Caco-2 (cell line): ENCODE measurements at regions not wholly inside any gene's neighbourhood (a gene's known extent, or its start where the extent isn't known, plus 50 kb on each side); places are given as distances from the start of the nearest gene placed in this dataset.

Source experiments
- BruUV-seq: library from RNA; stranded (reverse); fragments of 400-500 nt; replicated peaks from 2 replicates; lab custom pipeline; 2021; lab: Mats Ljungman, UMichigan
- CTCF ChIA-PET: fragments of 300-600 bp; sonication (Branson Sonifier 250); formaldehyde crosslinking; loops from one replicate; lab custom pipeline; 2022; ENCODE audit warnings: antibody characterized with exemption; lab: Charles Lee
- POLR2A ChIA-PET: fragments of 300-600 bp; sonication (Branson Sonifier 250); formaldehyde crosslinking; loops from one replicate; lab custom pipeline; 2022; ENCODE audit warnings: antibody characterized with exemption; lab: Charles Lee
- DNase-seq, 2 experiments: peaks; one replicate each; pipeline versions ENCODE4 v3.0.0 to v3.0.0-alpha.2; 2020 to 2022
- H3K27me3 ChIP-seq: replicated peaks from 2 replicates; pipeline ENCODE4 v1.6.0; 2011; ENCODE audit warnings: low read length; ENCODE audit not compliant: control insufficient read depth, insufficient read depth
- H3K36me3 ChIP-seq: 2 replicates; pipeline ENCODE4 v1.5.1; 2011; ENCODE audit warnings: low read length; ENCODE audit not compliant: control insufficient read depth, insufficient read depth
- H3K4me1 ChIP-seq: fragments of 250-450 bp; sonication (Bioruptor Pico); 2 replicates; pipeline ENCODE4 v1.5.1; 2020; ENCODE audit warnings: mild to moderate bottlenecking
- H3K4me3 ChIP-seq: 2 replicates; pipeline ENCODE4 v1.5.1; 2011; ENCODE audit warnings: low read depth, mild to moderate bottlenecking, control low read depth, low read length
- H3K9me3 ChIP-seq: fragments of 250-450 bp; sonication (Bioruptor Pico); 2 replicates; pipeline ENCODE4 v1.5.1; 2020; ENCODE audit warnings: mild to moderate bottlenecking, moderate library complexity
- H3K27ac Mint-ChIP-seq: one replicate; pipeline ENCODE4 v1.8.0; 2022; ENCODE audit warnings: mixed read lengths; ENCODE audit not compliant: unreplicated experiment
- H3K27me3 Mint-ChIP-seq: one replicate; pipeline ENCODE4 v1.8.0; 2022; ENCODE audit warnings: mixed read lengths; ENCODE audit not compliant: insufficient read depth, unreplicated experiment
- H3K36me3 Mint-ChIP-seq: one replicate; pipeline ENCODE4 v1.8.0; 2022; ENCODE audit warnings: mild to moderate bottlenecking, mixed read lengths; ENCODE audit not compliant: insufficient read depth, unreplicated experiment
- H3K4me1 Mint-ChIP-seq: one replicate; pipeline ENCODE4 v1.8.0; 2022; ENCODE audit warnings: low read depth, mixed read lengths; ENCODE audit not compliant: unreplicated experiment
- H3K4me3 Mint-ChIP-seq: one replicate; pipeline ENCODE4 v1.8.0; 2022; ENCODE audit warnings: mild to moderate bottlenecking, moderate library complexity, mixed read lengths; ENCODE audit not compliant: unreplicated experiment
- H3K9me3 Mint-ChIP-seq: one replicate; pipeline ENCODE4 v1.8.0; 2022; ENCODE audit warnings: mixed read lengths; ENCODE audit not compliant: unreplicated experiment
- intact Hi-C: fragments of 100-400 bp; cut with micrococcal nuclease; formaldehyde crosslinking; loops from one replicate; pipeline ENCODE4 v1.10.0; 2022; ENCODE audit not compliant: unreplicated experiment
- TF ChIP-seq, protein P1 (sequence below), 2 experiments: fragments of 200-600 bp in 1 of 2; IDR thresholded peaks; 1 replicate in 1 of 2; 2 replicates in 1 of 2; pipeline versions ENCODE4 v1.5.1 to v1.8.0; 2011 to 2022; ENCODE audit warnings: antibody characterized with exemption in 1 of 2, control low read depth in 1 of 2, inconsistent platforms in 1 of 2, low read depth in 1 of 2, low read length in 1 of 2, mild to moderate bottlenecking in 1 of 2, moderate library complexity in 1 of 2; ENCODE audit not compliant: insufficient read depth in 1 of 2, severe bottlenecking in 1 of 2, unreplicated experiment in 1 of 2

DNA sequence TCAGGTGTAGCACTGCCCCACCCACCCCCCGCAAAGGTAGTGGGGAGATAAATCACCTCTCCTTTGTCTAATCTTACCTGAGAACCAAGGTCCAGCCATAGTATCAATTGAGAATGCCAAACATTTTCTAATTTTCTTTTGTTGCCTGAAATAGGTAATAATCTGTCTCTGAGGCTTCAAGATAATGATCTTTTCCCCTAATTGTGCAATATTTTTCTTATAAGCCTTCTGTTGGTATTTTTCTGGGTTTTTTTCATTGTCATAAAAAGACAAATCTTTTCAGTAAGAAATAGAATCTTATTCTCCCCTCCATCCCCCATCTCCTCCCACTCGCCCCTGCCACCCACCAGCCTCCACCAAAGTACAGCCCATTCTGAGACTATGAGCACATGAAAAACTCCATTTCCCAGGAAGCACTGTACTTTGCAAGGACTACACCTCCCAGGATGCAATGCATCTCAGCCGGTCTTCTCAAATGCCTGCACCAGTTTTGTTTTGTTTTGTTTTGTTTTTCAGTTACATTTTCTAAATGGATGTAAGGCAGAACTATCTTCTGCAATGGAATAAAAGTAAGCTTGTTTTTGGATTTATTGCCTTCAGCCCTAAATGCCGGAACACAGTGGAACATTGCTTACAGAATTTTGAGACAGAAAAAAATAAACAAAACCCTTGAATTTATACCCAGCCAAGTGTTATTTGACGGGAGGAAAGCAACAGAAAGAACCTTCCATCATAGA is 268.0 kb downstream of the TFAP2A start:
- Mint-ChIP-seq H3K4me3 (no peak overlapping the region), H3K27me3 (peaks cover 4% of the 10 kb centered on the region), H3K4me1 (no peaks in the 10 kb centered on the region), H3K27ac (no peak overlapping the region), H3K9me3 (no peaks in the 10 kb centered on the region), H3K36me3 (no peaks in the 10 kb centered on the region)
- Histone ChIP-seq H3K4me1 (no peaks in the 10 kb centered on the region), H3K9me3 (no peaks in the 10 kb centered on the region), H3K36me3 (no peaks in the 10 kb centered on the region), H3K27me3 (no peaks in the 10 kb centered on the region), H3K4me3 (no peak overlapping the region)
- ChIA-PET POLR2A (no interaction called here), CTCF (no interaction called here)
- TF ChIP-seq, protein P1, sequence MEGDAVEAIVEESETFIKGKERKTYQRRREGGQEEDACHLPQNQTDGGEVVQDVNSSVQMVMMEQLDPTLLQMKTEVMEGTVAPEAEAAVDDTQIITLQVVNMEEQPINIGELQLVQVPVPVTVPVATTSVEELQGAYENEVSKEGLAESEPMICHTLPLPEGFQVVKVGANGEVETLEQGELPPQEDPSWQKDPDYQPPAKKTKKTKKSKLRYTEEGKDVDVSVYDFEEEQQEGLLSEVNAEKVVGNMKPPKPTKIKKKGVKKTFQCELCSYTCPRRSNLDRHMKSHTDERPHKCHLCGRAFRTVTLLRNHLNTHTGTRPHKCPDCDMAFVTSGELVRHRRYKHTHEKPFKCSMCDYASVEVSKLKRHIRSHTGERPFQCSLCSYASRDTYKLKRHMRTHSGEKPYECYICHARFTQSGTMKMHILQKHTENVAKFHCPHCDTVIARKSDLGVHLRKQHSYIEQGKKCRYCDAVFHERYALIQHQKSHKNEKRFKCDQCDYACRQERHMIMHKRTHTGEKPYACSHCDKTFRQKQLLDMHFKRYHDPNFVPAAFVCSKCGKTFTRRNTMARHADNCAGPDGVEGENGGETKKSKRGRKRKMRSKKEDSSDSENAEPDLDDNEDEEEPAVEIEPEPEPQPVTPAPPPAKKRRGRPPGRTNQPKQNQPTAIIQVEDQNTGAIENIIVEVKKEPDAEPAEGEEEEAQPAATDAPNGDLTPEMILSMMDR (IDR thresholded peaks at IDR 0.05; ENCODE audit: insufficient read depth in 1 of 2, low read depth in 1 of 2, low read length in 1 of 2, severe bottlenecking in 1 of 2, unreplicated experiment in 1 of 2) = no peak
- BruUV-seq = no TSS peak
- peak in 1 of 2 experiments; percentile 18 for DNase-seq
- intact Hi-C loops = no loop called here

DNA sequence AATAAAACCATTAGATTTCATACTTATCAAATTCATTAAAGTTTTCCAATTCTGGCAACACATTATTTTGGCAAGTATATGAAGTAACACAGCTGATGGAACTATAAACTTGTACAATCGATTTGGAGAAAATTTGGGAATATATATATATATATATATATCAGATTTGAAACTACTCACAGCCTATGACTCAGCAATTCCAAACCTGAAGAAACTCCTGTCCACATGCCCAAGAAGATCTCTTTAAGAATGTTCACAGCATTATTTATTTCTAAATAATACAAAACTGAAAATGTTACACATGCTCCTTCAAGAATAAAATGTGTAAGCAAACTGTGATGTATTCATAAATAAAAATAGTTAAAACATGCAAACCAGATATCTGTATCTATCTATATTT is 270.1 kb downstream of the TFAP2A start:
- no peak for DNase-seq
- H3K9me3 Mint-ChIP-seq = no peaks in the 10 kb centered on the region
- CTCF ChIA-PET = interaction anchor here (0.5 to 0.6 kb wide), 2 partner anchors 208 to 270 kb away, joined by 3 read pairs; partner anchors contain the start of gene TFAP2A
- Histone ChIP-seq H3K4me3 (no peak overlapping the region), H3K27me3 (no peaks in the 10 kb centered on the region), H3K36me3 (no peaks in the 10 kb centered on the region), H3K4me1 (no peaks in the 10 kb centered on the region), H3K9me3 (no peaks in the 10 kb centered on the region)
- POLR2A ChIA-PET = no interaction called here
- no TSS peak for BruUV-seq
- H3K4me1 Mint-ChIP-seq = no peaks in the 10 kb centered on the region
- TF ChIP-seq, protein P1 (IDR thresholded peaks at IDR 0.05; ENCODE audit: insufficient read depth in 1 of 2, low read depth in 1 of 2, low read length in 1 of 2, severe bottlenecking in 1 of 2, unreplicated experiment in 1 of 2) = no peak
- intact Hi-C loops = no loop called here
- no peaks in the 10 kb centered on the region for H3K36me3 Mint-ChIP-seq
- no peak overlapping the region for H3K27ac Mint-ChIP-seq
- peaks cover 3% of the 10 kb centered on the region for H3K27me3 Mint-ChIP-seq
- H3K4me3 Mint-ChIP-seq = no peak overlapping the region

DNA sequence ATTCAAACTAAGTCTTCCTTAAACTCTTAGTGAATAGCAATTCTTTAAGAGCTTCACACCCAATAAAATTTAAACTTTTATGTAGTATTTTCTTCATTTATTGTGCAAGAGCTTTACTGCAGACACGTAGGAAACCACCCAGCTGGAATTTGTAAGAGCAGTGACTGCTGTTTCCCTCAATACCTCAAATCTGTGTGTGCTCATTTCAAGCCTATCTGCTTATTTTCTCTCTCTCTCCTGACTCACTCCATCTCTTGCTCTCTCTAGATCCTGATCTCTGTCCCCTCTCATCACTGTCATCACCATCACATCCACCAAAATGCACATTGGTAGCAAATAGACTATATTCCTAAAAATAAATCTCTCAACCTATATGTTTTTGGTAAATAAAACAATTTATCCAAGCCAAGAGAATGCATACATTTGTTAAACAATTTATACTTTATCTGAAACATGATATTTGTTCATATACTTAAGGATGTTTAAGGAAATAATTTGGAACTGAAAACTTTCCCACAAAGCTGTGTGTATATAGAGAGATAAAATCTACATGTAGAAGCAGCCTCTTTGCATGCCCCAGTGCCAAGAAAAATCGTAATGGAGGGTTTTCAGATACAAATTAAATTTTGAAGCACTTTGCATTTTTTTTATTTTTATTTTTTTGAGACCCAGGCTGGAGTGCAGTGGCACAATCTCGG is 273.0 kb downstream of the TFAP2A start:
- no peaks in the 10 kb centered on the region for H3K9me3 Mint-ChIP-seq
- no peak overlapping the region for H3K27ac Mint-ChIP-seq
- H3K27me3 Mint-ChIP-seq = peaks cover 3% of the 10 kb centered on the region
- H3K36me3 Mint-ChIP-seq = no peaks in the 10 kb centered on the region
- TF ChIP-seq, protein P1 (IDR thresholded peaks at IDR 0.05; ENCODE audit: insufficient read depth in 1 of 2, low read depth in 1 of 2, low read length in 1 of 2, severe bottlenecking in 1 of 2, unreplicated experiment in 1 of 2) = no peak
- Histone ChIP-seq H3K4me3 (no peak overlapping the region), H3K9me3 (no peaks in the 10 kb centered on the region), H3K4me1 (no peaks in the 10 kb centered on the region), H3K36me3 (no peaks in the 10 kb centered on the region), H3K27me3 (no peaks in the 10 kb centered on the region)
- H3K4me1 Mint-ChIP-seq = no peaks in the 10 kb centered on the region
- CTCF ChIA-PET = no interaction called here
- no TSS peak for BruUV-seq
- intact Hi-C loops = no loop called here
- H3K4me3 Mint-ChIP-seq = no peak overlapping the region
- POLR2A ChIA-PET = no interaction called here
- no peak for DNase-seq
